ENCODE measurements at regions not wholly inside any gene's neighbourhood (a gene's known extent, or its start where the extent isn't known, plus 50 kb on each side); places are given as distances from the start of the nearest gene placed in this dataset.
"Not testable (repeated sequence)": the region's sequence is repeated elsewhere in the genome, so short reads cannot be mapped to it uniquely, and the experiment has no call there.

DNA sequence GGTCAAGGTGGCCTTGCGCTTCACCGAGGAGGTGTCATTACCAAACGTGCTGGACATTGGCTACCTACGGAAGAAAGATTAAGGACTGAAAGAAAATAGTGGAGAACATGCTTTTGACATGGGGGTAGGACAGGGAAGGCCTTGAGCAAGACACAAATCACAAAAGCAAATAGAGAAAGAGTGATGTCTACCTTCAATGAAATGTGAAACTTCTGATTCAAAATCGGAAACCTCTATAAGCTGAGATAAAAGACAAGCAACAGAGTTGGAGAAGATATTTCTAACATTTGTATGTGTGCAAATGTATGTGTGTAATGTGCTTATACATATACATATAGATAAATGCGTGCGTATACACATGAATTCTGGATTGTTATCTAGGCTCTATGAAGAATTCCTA is 89.5 kb upstream of the PLGLB2 start:
- intact Hi-C loops (cut with DNase I); H3K9me3 ChIP-seq; H3K27ac ChIP-seq; H3K27me3 ChIP-seq; H3K4me3 ChIP-seq; H3K36me3 ChIP-seq; H3K4me1 ChIP-seq; DNase-seq; H3K9ac ChIP-seq (ENCODE audit: low read depth in 2 of 2, low read length in 2 of 2): not testable (repeated sequence)

DNA sequence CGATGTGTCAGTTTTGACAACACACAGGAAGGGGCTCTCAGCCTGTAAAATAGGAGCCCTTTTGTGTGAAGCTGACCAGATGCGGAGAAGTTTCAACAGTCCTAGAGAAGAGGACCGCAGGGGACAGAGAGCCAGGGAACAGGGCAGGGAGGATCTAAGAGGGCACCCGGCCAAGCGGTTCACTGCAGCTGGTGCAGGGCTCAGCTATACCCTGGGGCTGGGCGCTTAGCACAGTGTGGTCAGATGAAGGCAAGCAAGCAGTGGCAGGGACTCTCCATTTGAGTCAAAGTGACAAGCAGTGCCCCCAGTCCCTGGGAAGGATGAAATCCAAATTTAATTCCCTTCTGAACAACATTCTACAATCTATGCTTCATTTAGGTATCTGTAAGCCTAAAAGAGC is 88.9 kb upstream of the PLGLB2 start:
- H3K4me1 ChIP-seq; H3K4me3 ChIP-seq; H3K9ac ChIP-seq (ENCODE audit: low read depth in 2 of 2, low read length in 2 of 2); H3K9me3 ChIP-seq; H3K27ac ChIP-seq; intact Hi-C loops (cut with DNase I); H3K36me3 ChIP-seq; H3K27me3 ChIP-seq; DNase-seq: not testable (repeated sequence)

DNA sequence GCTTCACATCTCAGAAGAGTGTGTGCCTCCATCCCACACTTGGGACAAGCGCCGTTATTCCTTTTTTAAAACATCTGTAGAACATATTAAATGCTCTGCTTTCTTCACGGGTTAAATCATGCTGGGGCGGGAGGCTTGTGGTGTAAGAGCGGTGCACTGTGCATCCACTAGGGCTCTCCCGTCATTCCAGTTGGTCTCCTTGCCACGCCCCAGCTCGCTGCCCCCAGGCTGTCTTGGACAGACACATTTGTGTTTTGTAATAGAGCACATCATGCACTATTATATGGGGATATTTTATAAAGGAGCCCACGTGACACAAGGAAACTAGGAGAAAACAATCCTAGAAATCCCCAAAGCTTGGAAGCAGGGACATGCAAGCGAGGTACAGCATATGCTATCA is 87.7 kb upstream of the PLGLB2 start:
- H3K4me1 ChIP-seq; H3K36me3 ChIP-seq; H3K9me3 ChIP-seq; H3K4me3 ChIP-seq; H3K27me3 ChIP-seq; H3K9ac ChIP-seq (ENCODE audit: low read depth in 2 of 2, low read length in 2 of 2); intact Hi-C loops (cut with DNase I); H3K27ac ChIP-seq: not testable (repeated sequence)
- peak; percentile 20 for DNase-seq

GRCh38 chr2:87662316-87663290 is 85.3 kb upstream of the PLGLB2 start:
- H3K4me1 ChIP-seq; intact Hi-C loops (cut with DNase I); H3K36me3 ChIP-seq; H3K27me3 ChIP-seq; H3K4me3 ChIP-seq; H3K27ac ChIP-seq; H3K9ac ChIP-seq (ENCODE audit: low read depth in 2 of 2, low read length in 2 of 2); H3K9me3 ChIP-seq: not testable (repeated sequence)
- DNase-seq, result peak; percentile 55

GRCh38 chr2:87663347-87663746 is 84.5 kb upstream of the PLGLB2 start:
- H3K4me3 ChIP-seq; H3K9me3 ChIP-seq; H3K4me1 ChIP-seq; H3K36me3 ChIP-seq; DNase-seq; H3K27ac ChIP-seq; H3K9ac ChIP-seq (ENCODE audit: low read depth in 2 of 2, low read length in 2 of 2); intact Hi-C loops (cut with DNase I); H3K27me3 ChIP-seq: not testable (repeated sequence)

GRCh38 chr2:87667027-87667426 is 80.9 kb upstream of the PLGLB2 start:
- DNase-seq; H3K9ac ChIP-seq (ENCODE audit: low read depth in 2 of 2, low read length in 2 of 2); intact Hi-C loops (cut with DNase I); H3K36me3 ChIP-seq; H3K27ac ChIP-seq; H3K27me3 ChIP-seq; H3K4me1 ChIP-seq; H3K9me3 ChIP-seq; H3K4me3 ChIP-seq: not testable (repeated sequence)

DNA sequence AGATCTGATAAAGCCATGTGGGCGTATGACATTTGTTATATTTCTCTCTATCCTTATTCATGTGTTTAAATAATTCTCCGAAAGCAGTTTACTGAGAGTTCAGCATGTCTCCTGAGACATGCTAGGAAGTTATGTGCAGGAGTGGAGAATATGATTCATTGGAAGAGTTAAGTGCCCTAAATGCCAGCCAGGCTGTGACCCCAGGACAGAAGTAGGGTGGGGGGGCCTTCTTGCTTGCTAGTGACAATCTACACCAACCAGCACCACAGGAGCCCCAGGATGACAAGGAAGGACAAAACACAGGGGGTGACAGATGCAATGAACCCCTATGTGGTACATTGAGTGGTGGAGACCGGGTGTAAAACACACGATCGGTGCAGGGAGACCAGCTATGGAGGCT is 79.5 kb upstream of the PLGLB2 start:
- DNase-seq; H3K27me3 ChIP-seq; H3K27ac ChIP-seq; H3K36me3 ChIP-seq; H3K4me3 ChIP-seq; H3K4me1 ChIP-seq; intact Hi-C loops (cut with DNase I); H3K9me3 ChIP-seq; H3K9ac ChIP-seq (ENCODE audit: low read depth in 2 of 2, low read length in 2 of 2): not testable (repeated sequence)

DNA sequence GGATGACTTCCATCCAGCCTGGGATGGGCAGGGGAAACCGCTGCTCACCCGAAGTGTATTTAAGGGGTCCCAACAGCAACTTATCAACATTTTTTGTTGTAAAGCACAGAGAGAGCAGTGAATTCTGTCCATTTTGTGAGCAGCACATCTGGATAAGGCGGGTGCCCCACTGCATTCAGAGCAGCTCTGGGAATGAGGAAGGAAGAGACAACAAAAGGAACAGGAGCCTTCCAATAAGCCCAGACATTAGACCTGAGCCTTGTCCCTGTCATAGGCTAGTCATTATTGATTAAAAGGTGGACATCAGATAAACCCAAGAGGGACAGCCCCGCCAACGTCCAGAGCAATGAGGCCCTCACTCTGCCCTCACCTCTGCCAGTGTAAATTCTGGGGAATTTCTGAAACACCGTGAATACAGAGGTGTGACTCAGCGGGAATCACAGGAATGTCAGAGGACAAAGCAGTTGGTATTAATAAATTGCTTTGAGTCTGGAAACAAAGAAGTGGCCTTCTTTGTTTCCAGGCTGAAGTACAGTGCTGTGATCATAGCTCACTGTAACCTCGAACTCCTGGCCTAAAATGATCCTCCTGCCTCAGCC is 78.2 kb upstream of the PLGLB2 start:
- H3K36me3 ChIP-seq; H3K9me3 ChIP-seq; DNase-seq; intact Hi-C loops (cut with DNase I); H3K4me1 ChIP-seq; H3K27ac ChIP-seq; H3K4me3 ChIP-seq; H3K27me3 ChIP-seq; H3K9ac ChIP-seq (ENCODE audit: low read depth in 2 of 2, low read length in 2 of 2): not testable (repeated sequence)

GRCh38 chr2:87672404-87672803 is 75.5 kb upstream of the PLGLB2 start:
- H3K27me3 ChIP-seq; H3K36me3 ChIP-seq; intact Hi-C loops (cut with DNase I); H3K4me3 ChIP-seq; H3K4me1 ChIP-seq; H3K27ac ChIP-seq; H3K9ac ChIP-seq (ENCODE audit: low read depth in 2 of 2, low read length in 2 of 2); H3K9me3 ChIP-seq; DNase-seq: not testable (repeated sequence)

DNA sequence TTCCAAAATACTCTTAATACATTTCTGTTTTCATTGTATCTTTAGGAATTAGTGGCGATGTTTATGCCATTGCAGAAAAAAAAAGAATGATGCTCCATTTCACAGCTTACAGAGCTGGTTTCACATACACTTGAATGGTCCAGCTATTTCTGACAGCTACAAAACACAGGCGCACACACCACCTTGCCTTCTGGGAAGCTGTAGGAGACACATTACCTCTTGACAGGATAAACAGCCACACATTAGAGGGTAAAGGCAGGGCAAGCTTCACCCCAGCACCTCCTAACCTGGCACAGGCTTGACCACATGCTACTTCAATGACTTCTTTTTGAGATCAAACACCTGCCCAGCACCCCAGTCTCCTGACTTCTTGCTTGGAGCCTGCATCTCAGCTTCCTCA is 73.2 kb upstream of the PLGLB2 start:
- H3K36me3 ChIP-seq; H3K4me1 ChIP-seq; intact Hi-C loops (cut with DNase I); H3K9me3 ChIP-seq; H3K9ac ChIP-seq (ENCODE audit: low read depth in 2 of 2, low read length in 2 of 2); DNase-seq; H3K4me3 ChIP-seq; H3K27me3 ChIP-seq; H3K27ac ChIP-seq: not testable (repeated sequence)

DNA sequence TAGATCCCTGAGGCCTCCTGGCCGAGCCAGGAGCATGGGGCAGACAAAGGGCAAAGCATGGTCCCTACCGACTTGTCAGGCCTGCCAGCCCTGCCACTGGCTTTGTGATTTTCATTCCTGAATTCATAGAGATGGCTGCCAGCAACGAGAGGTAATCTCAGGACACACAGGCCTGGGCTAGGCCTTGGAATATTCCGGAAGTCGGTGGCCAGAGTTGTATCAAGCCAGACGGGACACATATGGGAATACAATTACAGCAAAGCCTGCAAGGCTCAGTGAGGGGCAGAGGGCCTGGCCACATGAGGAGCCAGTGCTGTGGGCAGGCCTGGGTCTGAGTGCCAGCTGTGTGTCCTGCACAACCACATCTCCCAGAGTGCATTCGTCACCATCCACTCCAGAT is 72.4 kb upstream of the PLGLB2 start:
- H3K27me3 ChIP-seq, H3K36me3 ChIP-seq, H3K4me1 ChIP-seq: not testable (repeated sequence)

GRCh38 chr2:87677421-87677923 is 70.4 kb upstream of the PLGLB2 start:
- H3K4me1 ChIP-seq; intact Hi-C loops (cut with DNase I); DNase-seq; H3K27me3 ChIP-seq; H3K9ac ChIP-seq (ENCODE audit: low read depth in 2 of 2, low read length in 2 of 2); H3K4me3 ChIP-seq; H3K27ac ChIP-seq; H3K36me3 ChIP-seq; H3K9me3 ChIP-seq: not testable (repeated sequence)

More for the DNA sequence above, 72.4 kb upstream of the PLGLB2 start:
- intact Hi-C loops (cut with DNase I); DNase-seq; H3K27ac ChIP-seq; H3K9ac ChIP-seq (ENCODE audit: low read depth in 2 of 2, low read length in 2 of 2); H3K9me3 ChIP-seq; H3K4me3 ChIP-seq: not testable (repeated sequence)

DNA sequence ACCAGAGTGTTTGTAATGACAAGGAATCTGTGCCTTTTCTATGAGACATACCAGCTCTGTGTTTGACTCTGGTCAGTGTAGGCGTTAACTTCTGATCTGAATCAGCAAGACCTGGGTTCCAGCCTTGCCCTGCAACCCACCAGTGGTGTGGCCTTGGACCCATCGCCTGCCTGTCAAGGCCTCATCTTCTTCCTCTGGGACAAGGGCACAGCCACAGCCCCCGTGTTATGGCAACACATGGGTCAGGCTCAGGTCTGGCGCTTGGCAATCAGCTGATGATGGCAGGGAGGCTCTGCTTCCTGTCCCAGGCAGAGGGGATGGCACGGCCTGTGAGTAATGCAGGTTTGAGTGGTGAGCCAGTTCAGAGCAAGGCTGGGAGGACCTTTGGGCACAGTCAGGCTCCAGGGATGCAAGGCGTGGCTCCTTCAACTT is 69.1 kb upstream of the PLGLB2 start:
- intact Hi-C loops (cut with DNase I); H3K9me3 ChIP-seq; H3K9ac ChIP-seq (ENCODE audit: low read depth in 2 of 2, low read length in 2 of 2); H3K36me3 ChIP-seq; H3K27me3 ChIP-seq; H3K27ac ChIP-seq; DNase-seq; H3K4me1 ChIP-seq; H3K4me3 ChIP-seq: not testable (repeated sequence)

Data from colonic mucosa (tissue), 4 donors.